PC-9 (cell line): ENCODE measurements at regions not wholly inside any gene's neighbourhood (a gene's known extent, or its start where the extent isn't known, plus 50 kb on each side); places are given as distances from the start of the nearest gene placed in this dataset.
"Not testable (repeated sequence)": the region's sequence is repeated elsewhere in the genome, so short reads cannot be mapped to it uniquely, and the experiment has no call there.

Experiments used
- BruUV-seq: library from RNA; stranded (reverse); fragments of 400-500 nt; replicated peaks from 2 replicates; lab custom pipeline; 2021; lab: Mats Ljungman, UMichigan
- CTCF ChIA-PET: fragments of 300-600 bp; sonication (Branson Sonifier 250); formaldehyde crosslinking; loops from one replicate; lab custom pipeline; 2022; ENCODE audit warnings: antibody characterized with exemption; lab: Charles Lee
- POLR2A ChIA-PET: fragments of 300-600 bp; sonication (Branson Sonifier 250); formaldehyde crosslinking; loops from one replicate; lab custom pipeline; 2022; ENCODE audit warnings: antibody characterized with exemption; ENCODE audit not compliant: unreplicated experiment; lab: Charles Lee
- DNase-seq, 2 experiments: peaks; one replicate each; pipeline versions ENCODE4 v3.0.0 to v3.0.0-alpha.2; 2015 to 2022; ENCODE audit warnings: mixed read lengths in 1 of 2
- H2AFZ ChIP-seq: fragments of 200-600 bp; sonication (generic); 2 replicates; pipeline ENCODE4 v1.8.1; 2017; ENCODE audit warnings: antibody characterized with exemption
- H3F3A ChIP-seq: fragments of 200-600 bp; sonication (generic); 2 replicates; pipeline ENCODE4 v1.8.1; 2017; ENCODE audit warnings: antibody characterized with exemption, mild to moderate bottlenecking, low read depth; ENCODE audit not compliant: insufficient read depth
- H3K27ac ChIP-seq: fragments of 200-600 bp; sonication (generic); 2 replicates; pipeline ENCODE4 v1.6.1; 2016; ENCODE audit warnings: mixed run types
- H3K27me3 ChIP-seq: fragments of 200-600 bp; sonication (generic); 2 replicates; pipeline ENCODE4 v1.6.1; 2016; ENCODE audit warnings: low read depth, mixed run types; ENCODE audit not compliant: insufficient read depth
- H3K36me3 ChIP-seq: fragments of 200-600 bp; sonication (generic); 2 replicates; pipeline ENCODE4 v1.6.1; 2016; ENCODE audit warnings: low read depth, mixed run types
- H3K4me1 ChIP-seq: fragments of 200-600 bp; sonication (generic); replicated peaks from 2 replicates; pipeline ENCODE4 v1.6.1; 2016; ENCODE audit warnings: mixed run types; ENCODE audit not compliant: insufficient read depth
- H3K4me2 ChIP-seq: fragments of 200-600 bp; sonication (generic); 2 replicates; pipeline ENCODE4 v1.6.1; 2017; ENCODE audit warnings: mixed run types
- H3K4me3 ChIP-seq: fragments of 200-600 bp; sonication (generic); 2 replicates; pipeline ENCODE4 v1.6.1; 2016; ENCODE audit warnings: mixed run types
- H3K79me2 ChIP-seq: fragments of 200-600 bp; sonication (generic); 2 replicates; pipeline ENCODE4 v1.6.1; 2017; ENCODE audit warnings: low read depth, mixed run types
- H3K9me2 ChIP-seq: fragments of 200-600 bp; sonication (generic); 2 replicates; pipeline ENCODE4 v1.8.1; 2017; ENCODE audit warnings: mild to moderate bottlenecking; ENCODE audit not compliant: insufficient read depth
- H3K9me3 ChIP-seq: fragments of 200-600 bp; sonication (generic); 2 replicates; pipeline ENCODE4 v1.8.1; 2016; ENCODE audit warnings: low read depth; ENCODE audit not compliant: insufficient read depth
- H4K20me1 ChIP-seq: fragments of 200-600 bp; sonication (generic); 2 replicates; pipeline ENCODE4 v1.8.1; 2017; ENCODE audit not compliant: insufficient read depth
- intact Hi-C: fragments of 100-400 bp; cut with micrococcal nuclease; formaldehyde crosslinking; loops from one replicate; pipeline ENCODE4 v1.10.0; 2022; ENCODE audit not compliant: unreplicated experiment
- TF ChIP-seq, protein P1 (sequence below): fragments of 200-600 bp; sonication (generic); conservative IDR thresholded peaks from 2 replicates; pipeline ENCODE4 v1.6.1; 2017; ENCODE audit warnings: mixed run types, antibody characterized with exemption, mild to moderate bottlenecking, moderate library complexity

DNA sequence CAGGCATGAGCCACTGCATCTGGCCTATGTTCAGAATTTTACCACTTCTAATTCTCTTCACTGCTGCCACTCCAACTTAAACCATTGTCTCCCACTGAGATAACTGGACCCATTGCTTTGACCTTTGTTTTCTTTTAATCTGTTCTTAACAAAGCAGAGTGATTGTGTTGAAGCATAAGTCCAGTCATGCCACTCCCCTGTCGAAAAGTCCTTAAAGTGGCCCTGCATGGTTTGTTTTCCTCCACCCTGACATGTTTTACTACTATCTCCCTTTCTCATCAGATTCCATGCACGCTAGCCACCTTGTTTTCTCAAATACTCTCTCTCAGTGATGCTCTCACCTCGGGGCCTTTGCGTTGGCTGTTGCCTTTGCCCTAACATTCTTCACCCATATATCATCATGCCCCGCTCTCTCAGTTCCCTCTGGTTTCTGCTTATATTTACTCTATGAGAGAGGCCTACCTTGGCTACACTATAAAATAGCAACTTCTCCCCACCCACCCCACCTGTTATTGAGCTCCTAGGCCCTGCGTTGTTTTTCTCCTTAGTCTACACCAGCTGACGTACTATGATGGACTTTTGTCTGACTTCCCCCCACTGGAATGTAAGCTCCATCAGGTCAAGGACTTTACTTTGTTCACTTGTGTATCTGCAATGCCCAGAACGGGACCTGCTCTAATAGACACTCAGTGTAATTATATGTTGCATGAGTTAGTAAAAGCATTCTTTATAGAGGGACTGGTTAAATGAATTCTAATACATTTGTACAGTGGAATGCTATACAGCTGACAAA is 75.6 kb upstream of the GARIN1A start:
- H3F3A ChIP-seq, H3K4me1 ChIP-seq, H3K27ac ChIP-seq, H3K79me2 ChIP-seq, H3K9me2 ChIP-seq, H3K36me3 ChIP-seq, intact Hi-C loops, POLR2A ChIA-PET, H3K9me3 ChIP-seq, H3K27me3 ChIP-seq, H3K4me2 ChIP-seq, H3K4me3 ChIP-seq, CTCF ChIA-PET, H4K20me1 ChIP-seq, H2AFZ ChIP-seq, BruUV-seq: not testable (repeated sequence)
- peak in 1 of 2 experiments; percentile 37 for DNase-seq

DNA sequence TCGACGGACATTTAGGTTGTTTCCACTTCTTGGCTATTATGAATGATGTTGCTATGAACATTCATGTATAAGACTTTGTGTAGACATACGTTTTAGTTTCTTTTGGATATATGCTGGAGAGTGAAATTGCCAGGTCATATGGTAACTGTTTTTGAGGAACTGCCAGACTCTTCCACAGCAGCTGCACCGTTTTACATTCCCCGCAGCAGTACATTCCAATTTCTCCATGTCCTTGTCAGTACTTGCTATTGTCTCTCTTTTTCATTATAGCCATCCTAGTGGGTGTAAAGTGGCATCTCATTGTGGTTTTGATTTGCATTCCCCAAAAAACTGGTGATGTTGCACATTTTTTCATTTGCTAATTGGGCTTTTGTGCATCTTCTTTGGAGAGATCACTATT is 73.1 kb upstream of the GARIN1A start:
- H3K79me2 ChIP-seq = not testable (repeated sequence)

DNA sequence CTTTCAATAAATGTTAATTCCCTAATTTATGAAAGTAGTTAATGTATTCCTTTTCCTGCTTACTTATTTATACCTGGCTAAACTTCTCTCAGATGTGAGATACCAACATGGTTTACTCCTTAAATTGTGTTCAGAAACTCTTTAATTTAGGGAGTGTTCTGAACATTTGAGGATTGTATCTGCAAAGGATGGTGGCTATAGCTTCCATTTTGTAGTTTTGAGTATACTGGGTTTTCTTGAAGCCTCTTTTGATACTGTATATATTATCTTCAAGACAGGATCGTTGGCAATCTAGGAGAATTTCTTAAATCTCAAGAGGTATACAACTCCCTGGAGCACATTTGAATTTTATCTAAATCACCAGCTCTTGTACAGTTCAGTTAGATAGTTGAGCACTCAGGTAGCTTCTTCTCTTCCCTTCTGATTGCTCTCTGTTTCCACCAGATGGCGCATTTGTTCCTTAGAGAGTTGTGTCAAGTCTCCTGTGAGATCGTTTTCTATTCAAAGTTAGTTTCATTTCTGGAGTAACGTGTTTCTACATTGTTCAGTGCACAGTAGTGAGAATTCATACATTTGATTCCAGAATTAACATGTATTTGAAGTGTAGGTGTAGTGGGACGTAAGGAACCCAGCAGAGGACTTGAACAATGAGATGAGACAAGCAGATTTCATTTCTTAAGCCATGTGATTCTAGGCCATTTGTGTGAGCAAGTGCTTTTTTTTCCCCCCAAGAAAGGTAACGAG is 63.2 kb upstream of the GARIN1A start:
- peak in 1 of 2 experiments; percentile 32 for DNase-seq
- intact Hi-C loops = loop anchor here (1.0 to 5.0 kb wide), 2 partner anchors 274 to 603 kb away; no protein-coding TSS in a partner anchor
- not testable (repeated sequence) for H3K4me1 ChIP-seq, H4K20me1 ChIP-seq, BruUV-seq, H3F3A ChIP-seq, H3K36me3 ChIP-seq, H3K9me3 ChIP-seq, H3K79me2 ChIP-seq, H3K27ac ChIP-seq, H3K27me3 ChIP-seq, H3K9me2 ChIP-seq, H2AFZ ChIP-seq
- ChIA-PET POLR2A (interaction anchor here (0.6 kb wide), 1 partner anchor 38 kb away, joined by 6 read pairs; no protein-coding TSS in a partner anchor), CTCF (interaction anchor here (0.6 to 0.8 kb wide), 6 partner anchors 71 to 482 kb away, joined by 3 to 5 read pairs (median 4); no protein-coding TSS in a partner anchor)
- peak overlapping the region; percentile 68 for H3K4me2 ChIP-seq
- TF ChIP-seq, protein P1, sequence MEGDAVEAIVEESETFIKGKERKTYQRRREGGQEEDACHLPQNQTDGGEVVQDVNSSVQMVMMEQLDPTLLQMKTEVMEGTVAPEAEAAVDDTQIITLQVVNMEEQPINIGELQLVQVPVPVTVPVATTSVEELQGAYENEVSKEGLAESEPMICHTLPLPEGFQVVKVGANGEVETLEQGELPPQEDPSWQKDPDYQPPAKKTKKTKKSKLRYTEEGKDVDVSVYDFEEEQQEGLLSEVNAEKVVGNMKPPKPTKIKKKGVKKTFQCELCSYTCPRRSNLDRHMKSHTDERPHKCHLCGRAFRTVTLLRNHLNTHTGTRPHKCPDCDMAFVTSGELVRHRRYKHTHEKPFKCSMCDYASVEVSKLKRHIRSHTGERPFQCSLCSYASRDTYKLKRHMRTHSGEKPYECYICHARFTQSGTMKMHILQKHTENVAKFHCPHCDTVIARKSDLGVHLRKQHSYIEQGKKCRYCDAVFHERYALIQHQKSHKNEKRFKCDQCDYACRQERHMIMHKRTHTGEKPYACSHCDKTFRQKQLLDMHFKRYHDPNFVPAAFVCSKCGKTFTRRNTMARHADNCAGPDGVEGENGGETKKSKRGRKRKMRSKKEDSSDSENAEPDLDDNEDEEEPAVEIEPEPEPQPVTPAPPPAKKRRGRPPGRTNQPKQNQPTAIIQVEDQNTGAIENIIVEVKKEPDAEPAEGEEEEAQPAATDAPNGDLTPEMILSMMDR = peak; percentile 73
- peak overlapping the region; percentile 20; the same call in 1 of the 2 replicates for H3K4me3 ChIP-seq

More for the DNA sequence above, 73.1 kb upstream of the GARIN1A start:
- DNase-seq, H3F3A ChIP-seq, BruUV-seq, H3K9me2 ChIP-seq, H3K4me1 ChIP-seq, H3K27me3 ChIP-seq, H3K27ac ChIP-seq, POLR2A ChIA-PET, H4K20me1 ChIP-seq, intact Hi-C loops, H3K4me3 ChIP-seq, H3K9me3 ChIP-seq, H3K36me3 ChIP-seq, H2AFZ ChIP-seq, H3K4me2 ChIP-seq: not testable (repeated sequence)
- CTCF ChIA-PET = interaction anchor here (0.6 kb wide), 1 partner anchor 495 kb away, joined by 5 read pairs; no protein-coding TSS in a partner anchor

DNA sequence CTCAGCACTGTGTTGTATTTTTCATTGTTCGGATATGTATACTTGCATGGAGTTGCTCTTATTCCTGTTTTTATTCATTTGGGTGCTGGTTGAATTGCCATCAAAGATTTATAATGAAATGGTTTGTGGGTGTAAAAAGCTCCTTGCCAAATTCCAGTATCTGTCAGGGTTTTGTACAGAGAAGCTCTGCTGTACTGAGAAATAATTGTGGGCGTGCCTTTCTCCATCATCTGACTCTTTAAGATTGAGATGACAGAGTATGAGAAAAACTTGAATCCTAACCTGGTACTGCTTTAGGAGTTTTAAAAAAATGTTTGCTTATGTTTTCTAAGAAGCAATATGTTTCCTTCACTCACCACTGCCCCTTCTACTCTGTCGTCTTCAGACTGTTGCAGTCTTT is 58.7 kb upstream of the GARIN1A start:
- H3K4me2 ChIP-seq, DNase-seq, H3K27me3 ChIP-seq, BruUV-seq, H3K36me3 ChIP-seq, CTCF ChIA-PET, H3K9me2 ChIP-seq, H4K20me1 ChIP-seq, H2AFZ ChIP-seq, H3K9me3 ChIP-seq, H3F3A ChIP-seq, H3K27ac ChIP-seq, intact Hi-C loops, H3K79me2 ChIP-seq, H3K4me3 ChIP-seq, H3K4me1 ChIP-seq: not testable (repeated sequence)
- POLR2A ChIA-PET = interaction anchor here (0.6 kb wide), 1 partner anchor 1457 kb away, joined by 4 read pairs; the partner anchor contains the start of gene KLHDC10

DNA sequence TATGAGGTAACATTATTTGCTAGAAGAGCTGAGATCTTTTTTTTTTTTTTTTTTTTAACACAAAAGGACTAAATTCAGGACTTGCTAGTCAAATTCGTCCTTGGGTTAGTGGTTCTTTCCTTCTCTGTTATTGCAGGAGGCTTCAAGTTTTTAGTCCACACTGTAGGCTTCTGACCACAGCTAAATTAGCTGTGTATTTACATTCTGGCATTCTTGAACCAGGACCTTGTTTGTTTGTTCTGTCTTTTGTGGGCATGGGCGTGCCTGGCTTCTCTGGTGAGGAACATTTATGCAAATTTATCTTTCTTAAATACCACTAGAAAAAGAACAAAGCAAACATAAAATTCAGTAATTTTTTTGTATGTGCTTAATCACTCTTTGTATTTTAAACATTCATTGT is 57.3 kb upstream of the GARIN1A start:
- not testable (repeated sequence) for H3K79me2 ChIP-seq, H4K20me1 ChIP-seq

DNA sequence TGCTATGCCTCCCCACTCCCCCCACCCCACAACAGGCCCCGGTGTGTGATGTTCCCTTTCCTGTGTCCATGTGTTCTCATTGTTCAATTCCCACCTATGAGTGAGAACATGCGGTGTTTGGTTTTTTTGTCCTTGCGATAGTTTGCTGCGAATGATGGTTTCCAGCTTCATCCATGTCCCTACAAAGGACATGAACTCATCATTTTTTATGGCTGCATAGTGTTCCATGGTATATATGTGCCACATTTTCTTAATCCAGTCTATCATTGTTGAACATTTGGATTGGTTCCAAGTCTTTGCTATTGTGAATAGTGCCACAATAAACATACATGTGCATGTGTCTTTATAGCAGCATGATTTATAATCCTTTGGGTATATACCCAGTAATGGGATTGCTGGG is 55.3 kb upstream of the GARIN1A start:
- H3K9me3 ChIP-seq, H3K79me2 ChIP-seq, H3K9me2 ChIP-seq, POLR2A ChIA-PET, H3K4me3 ChIP-seq, DNase-seq, H3K36me3 ChIP-seq, H3K27ac ChIP-seq, H3K4me2 ChIP-seq, H4K20me1 ChIP-seq, H3K4me1 ChIP-seq, H2AFZ ChIP-seq, CTCF ChIA-PET, H3F3A ChIP-seq, BruUV-seq, H3K27me3 ChIP-seq, intact Hi-C loops: not testable (repeated sequence)

More for the DNA sequence above, 57.3 kb upstream of the GARIN1A start:
- H2AFZ ChIP-seq, H3K36me3 ChIP-seq, intact Hi-C loops, H3F3A ChIP-seq, H3K4me2 ChIP-seq, CTCF ChIA-PET, H3K4me1 ChIP-seq, H3K4me3 ChIP-seq, POLR2A ChIA-PET, BruUV-seq, H3K9me3 ChIP-seq, DNase-seq, H3K27me3 ChIP-seq, H3K27ac ChIP-seq, H3K9me2 ChIP-seq: not testable (repeated sequence)
